AG10803 (cell line): ENCODE measurements at regions not wholly inside any gene's neighbourhood (a gene's known extent, or its start where the extent isn't known, plus 50 kb on each side); places are given as distances from the start of the nearest gene placed in this dataset.

Experiments used
- DNase-seq: peaks from one replicate; pipeline ENCODE4 v3.0.0; 2010; ENCODE audit warnings: low read depth
- H3K4me3 ChIP-seq: 2 replicates; pipeline ENCODE4 v1.5.1; 2011; ENCODE audit warnings: mild to moderate bottlenecking, low read length, control low read depth
- TF ChIP-seq, protein P1 (sequence below): conservative IDR thresholded peaks from 2 replicates; pipeline ENCODE4 v1.5.1; 2011; ENCODE audit warnings: mild to moderate bottlenecking, low read length, control low read depth, inconsistent platforms

GRCh38 chr15:96882121-96882772 lies 551.7 kb downstream of the NR2F2 start:
- TF ChIP-seq, protein P1, sequence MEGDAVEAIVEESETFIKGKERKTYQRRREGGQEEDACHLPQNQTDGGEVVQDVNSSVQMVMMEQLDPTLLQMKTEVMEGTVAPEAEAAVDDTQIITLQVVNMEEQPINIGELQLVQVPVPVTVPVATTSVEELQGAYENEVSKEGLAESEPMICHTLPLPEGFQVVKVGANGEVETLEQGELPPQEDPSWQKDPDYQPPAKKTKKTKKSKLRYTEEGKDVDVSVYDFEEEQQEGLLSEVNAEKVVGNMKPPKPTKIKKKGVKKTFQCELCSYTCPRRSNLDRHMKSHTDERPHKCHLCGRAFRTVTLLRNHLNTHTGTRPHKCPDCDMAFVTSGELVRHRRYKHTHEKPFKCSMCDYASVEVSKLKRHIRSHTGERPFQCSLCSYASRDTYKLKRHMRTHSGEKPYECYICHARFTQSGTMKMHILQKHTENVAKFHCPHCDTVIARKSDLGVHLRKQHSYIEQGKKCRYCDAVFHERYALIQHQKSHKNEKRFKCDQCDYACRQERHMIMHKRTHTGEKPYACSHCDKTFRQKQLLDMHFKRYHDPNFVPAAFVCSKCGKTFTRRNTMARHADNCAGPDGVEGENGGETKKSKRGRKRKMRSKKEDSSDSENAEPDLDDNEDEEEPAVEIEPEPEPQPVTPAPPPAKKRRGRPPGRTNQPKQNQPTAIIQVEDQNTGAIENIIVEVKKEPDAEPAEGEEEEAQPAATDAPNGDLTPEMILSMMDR: no peak
- no peak overlapping the region for H3K4me3 ChIP-seq
- DNase-seq: no peak

GRCh38 chr15:96887730-96888129 lies 557.2 kb downstream of the NR2F2 start:
- no peak overlapping the region for H3K4me3 ChIP-seq
- TF ChIP-seq, protein P1: no peak
- DNase-seq: no peak

- no peak overlapping the region for H3K4me3 ChIP-seq
- no peak for DNase-seq
- TF ChIP-seq, protein P1: no peak
These were observed 558.3 kb downstream of the NR2F2 start for GRCh38 chr15:96888764-96889163.

- DNase-seq: no peak
- H3K4me3 ChIP-seq: no peak overlapping the region; the same call in 1 of the 2 replicates
- TF ChIP-seq, protein P1: no peak
These were observed 559.4 kb downstream of the NR2F2 start for GRCh38 chr15:96889734-96890480.

GRCh38 chr15:96891046-96891445 lies 560.5 kb downstream of the NR2F2 start:
- TF ChIP-seq, protein P1: no peak
- DNase-seq: no peak
- H3K4me3 ChIP-seq: no peak overlapping the region

DNA sequence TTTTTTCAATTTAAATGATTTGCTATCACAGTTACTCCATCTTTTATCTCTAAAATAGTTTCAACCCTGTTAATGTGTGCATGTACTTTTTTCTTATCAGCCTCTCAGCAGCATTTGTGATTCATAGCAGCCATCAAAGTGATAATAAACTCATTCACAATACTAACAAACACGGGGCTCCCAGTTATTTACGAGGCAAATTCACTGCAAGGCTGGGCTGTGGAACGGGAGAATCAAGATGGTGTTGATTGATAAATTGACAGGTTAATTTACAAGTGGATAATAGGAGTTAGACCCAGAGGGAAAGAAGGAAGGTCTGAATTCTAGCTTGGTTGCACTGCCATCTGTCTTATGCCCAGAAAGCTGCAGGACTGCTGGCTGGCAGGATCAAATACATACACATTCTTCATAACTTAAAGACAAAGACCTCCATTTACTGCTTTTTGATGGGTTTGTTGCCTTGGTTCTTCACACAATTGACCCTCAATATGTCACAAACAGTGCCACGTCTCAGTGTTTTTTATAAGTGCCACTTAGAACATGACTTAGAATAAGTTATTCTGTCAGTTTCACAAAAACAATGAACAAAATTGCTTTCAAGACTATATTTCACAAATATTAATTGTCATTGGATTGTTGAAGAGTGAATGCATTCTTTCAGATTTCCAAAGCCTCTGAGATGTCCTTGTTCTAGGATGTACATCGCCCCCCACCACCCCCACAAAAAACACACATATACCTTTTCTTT lies 562.8 kb downstream of the NR2F2 start:
- TF ChIP-seq, protein P1: peak; percentile 19; the same call in 1 of the 2 replicates
- no peak for DNase-seq
- H3K4me3 ChIP-seq: no peak overlapping the region

DNA sequence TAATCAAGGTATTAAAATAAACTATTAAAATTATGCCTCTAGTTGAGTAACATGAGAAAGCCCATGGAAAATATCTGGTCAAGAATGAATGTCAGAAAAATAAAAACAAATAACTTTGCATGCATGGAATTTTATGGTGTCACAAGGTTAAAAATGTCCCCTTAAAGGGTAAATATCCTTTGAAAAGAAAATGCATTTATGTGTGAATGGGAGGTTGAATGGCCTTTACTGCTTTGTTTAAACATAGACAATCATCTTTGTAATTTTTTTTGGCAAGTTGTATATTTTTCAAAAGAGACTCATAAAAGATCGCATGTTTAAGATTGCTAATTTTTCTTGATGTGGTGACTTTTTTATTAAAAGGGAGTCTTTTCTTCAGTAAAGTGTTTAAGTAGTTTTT lies 564.2 kb downstream of the NR2F2 start:
- no peak for DNase-seq
- H3K4me3 ChIP-seq: no peak overlapping the region
- TF ChIP-seq, protein P1: no peak
